Kidney (tissue), 13 donors: ENCODE measurements at regions not wholly inside any gene's neighbourhood (a gene's known extent, or its start where the extent isn't known, plus 50 kb on each side); places are given as distances from the start of the nearest gene placed in this dataset.

Experiments
- DNase-seq, 5 donors: peaks; one replicate each; pipeline ENCODE4 v3.0.0-alpha.2; 2013 to 2020
- FAIRE-seq: peaks from 2 replicates; lab custom pipeline; 2012; peaks lifted over from hg19 to GRCh38; lab: Jason Lieb, UNC
- H3K27ac ChIP-seq, 2 donors: one replicate each; pipeline ENCODE4 v1.7.0; 2013; ENCODE audit warnings: low read depth in 2 of 2, low read length in 2 of 2, inconsistent platforms in 1 of 2
- H3K27me3 ChIP-seq: one replicate; pipeline ENCODE4 v1.7.1; 2013; ENCODE audit warnings: low read length, inconsistent platforms; ENCODE audit not compliant: control insufficient read depth, insufficient read depth
- H3K36me3 ChIP-seq, 3 donors: one replicate each; pipeline versions ENCODE4 v1.7.0 to v1.7.1; 2013; ENCODE audit warnings: low read length in 3 of 3, control low read depth in 1 of 3, inconsistent platforms in 1 of 3; ENCODE audit not compliant: insufficient read depth in 3 of 3, control insufficient read depth in 2 of 3
- H3K4me1 ChIP-seq, 3 donors: one replicate each; pipeline versions ENCODE4 v1.7.0 to v1.7.1; 2013; ENCODE audit warnings: low read length in 3 of 3, inconsistent platforms in 1 of 3, low read depth in 1 of 3; ENCODE audit not compliant: control insufficient read depth in 2 of 3, insufficient read depth in 2 of 3
- H3K4me3 ChIP-seq, 3 donors: one replicate each; pipeline versions ENCODE4 v1.7.0 to v1.8.1; 2013; ENCODE audit warnings: low read length in 3 of 3, control low read depth in 1 of 3, inconsistent platforms in 1 of 3
- H3K9ac ChIP-seq, 3 donors: one replicate each; pipeline versions ENCODE4 v1.7.0 to v1.7.1; 2013; ENCODE audit warnings: low read length in 3 of 3, control low read depth in 1 of 3, inconsistent platforms in 1 of 3
- H3K9me3 ChIP-seq, 3 donors: one replicate each; pipeline versions ENCODE4 v1.7.0 to v1.7.1; 2013; ENCODE audit warnings: low read length in 3 of 3, control low read depth in 1 of 3, inconsistent platforms in 1 of 3; ENCODE audit not compliant: control insufficient read depth in 2 of 3, insufficient read depth in 1 of 3
- CTCF ChIP-seq: IDR thresholded peaks from 3 replicates; pipeline ENCODE4 v1.5.1; 2012; ENCODE audit warnings: mild to moderate bottlenecking, moderate library complexity, borderline replicate concordance; ENCODE audit not compliant: insufficient read depth; ENCODE audit errors: extremely low read depth
- intact Hi-C: fragments of 100-400 bp; cut with DNase I; formaldehyde crosslinking; loops from one replicate; pipeline ENCODE4 v1.11.1; 2022
- donor health status: control.
- donor health status: control.
- donor health status: control.
- donor health status: control.
- donor health status: control.
- donor health status: DM: yes; HTN: yes; CAD: no.
- donor health status: Normal renal cell carcinoma (clear cell type).

- Histone ChIP-seq H3K9ac (no peak overlapping the region), H3K9me3 (no peaks in the 10 kb centered on the region), H3K27ac (no peak overlapping the region), H3K4me1 (no peaks in the 10 kb centered on the region), H3K27me3 (no peaks in the 10 kb centered on the region), H3K36me3 (no peaks in the 10 kb centered on the region), H3K4me3 (no peak overlapping the region)
- no peak for FAIRE-seq
- no peak for TF ChIP-seq CTCF
- DNase-seq, result no peak
- intact Hi-C loops, result no loop called here
These were observed 191.6 kb upstream of the PGR start for GRCh38 chr11:101321222-101321621.

GRCh38 chr11:101306721-101307120 lies 177.1 kb upstream of the PGR start:
- H3K36me3 ChIP-seq, result no peaks in the 10 kb centered on the region
- H3K27ac ChIP-seq, result no peak overlapping the region
- DNase-seq, result no peak
- no peak overlapping the region for H3K4me3 ChIP-seq
- no peaks in the 10 kb centered on the region for H3K4me1 ChIP-seq
- intact Hi-C loops, result no loop called here
- TF ChIP-seq CTCF, result no peak
- no peaks in the 10 kb centered on the region for H3K27me3 ChIP-seq
- FAIRE-seq, result no peak
- no peak overlapping the region for H3K9ac ChIP-seq
- H3K9me3 ChIP-seq, result no peaks in the 10 kb centered on the region

- DNase-seq (no peak), FAIRE-seq (no peak)
- Histone ChIP-seq H3K9ac (no peak overlapping the region), H3K27ac (no peak overlapping the region), H3K27me3 (no peaks in the 10 kb centered on the region), H3K9me3 (no peaks in the 10 kb centered on the region), H3K4me1 (no peaks in the 10 kb centered on the region), H3K4me3 (no peak overlapping the region), H3K36me3 (no peaks in the 10 kb centered on the region)
- no peak for TF ChIP-seq CTCF
- intact Hi-C loops, result no loop called here
These were observed 175.9 kb upstream of the PGR start for GRCh38 chr11:101305496-101305895.

- no peak overlapping the region for H3K4me3 ChIP-seq
- no peaks in the 10 kb centered on the region for H3K36me3 ChIP-seq
- peaks cover 0 to 2% (median 0%) of the 10 kb centered on the region in 3 donors for H3K9me3 ChIP-seq
- intact Hi-C loops, result no loop called here
- H3K27ac ChIP-seq, result no peak overlapping the region
- H3K27me3 ChIP-seq, result no peaks in the 10 kb centered on the region
- TF ChIP-seq CTCF, result no peak
- DNase-seq, result no peak
- H3K4me1 ChIP-seq, result no peaks in the 10 kb centered on the region
- H3K9ac ChIP-seq, result no peak overlapping the region
- no peak for FAIRE-seq
These were observed 169.6 kb upstream of the PGR start for GRCh38 chr11:101299210-101299609.
